H1 (cell line): ENCODE measurements at regions not wholly inside any gene's neighbourhood (a gene's known extent, or its start where the extent isn't known, plus 50 kb on each side); places are given as distances from the start of the nearest gene placed in this dataset.

Experiments
- CTCF ChIA-PET: fragments of 300-600 bp; sonication (Branson Sonifier 250); formaldehyde crosslinking; loops from one replicate; lab custom pipeline; 2021; ENCODE audit not compliant: partially characterized antibody; lab: Charles Lee
- POLR2A ChIA-PET: fragments of 300-600 bp; sonication (Branson Sonifier 250); formaldehyde crosslinking; loops from one replicate; lab custom pipeline; 2021; ENCODE audit warnings: inconsistent platforms; ENCODE audit not compliant: partially characterized antibody; lab: Charles Lee
- DNase-seq, 2 experiments: peaks; one replicate each; pipeline versions ENCODE4 v3.0.0 to v3.0.0-alpha.2; 2010 to 2022; ENCODE audit warnings: low spot score in 2 of 2, low read depth in 1 of 2, mixed read lengths in 1 of 2
- FAIRE-seq: peaks from 2 replicates; lab custom pipeline; 2011; peaks lifted over from hg19 to GRCh38; lab: Jason Lieb, UNC
- H2AFZ ChIP-seq: 2 replicates; pipeline ENCODE4 v1.8.1; 2012; ENCODE audit warnings: low read length, inconsistent platforms
- H2AK5ac ChIP-seq: 2 replicates; pipeline ENCODE4 v1.6.1; 2013; ENCODE audit warnings: low read depth, low read length
- H2BK120ac ChIP-seq: replicated peaks from 2 replicates; pipeline ENCODE3; 2013; ENCODE audit warnings: low read depth, low read length, inconsistent platforms
- H2BK12ac ChIP-seq: 2 replicates; pipeline ENCODE4 v1.6.1; 2013; ENCODE audit warnings: low read depth, low read length
- H2BK15ac ChIP-seq: 2 replicates; pipeline ENCODE4 v1.6.1; 2013; ENCODE audit warnings: low read length
- H2BK20ac ChIP-seq: 2 replicates; pipeline ENCODE4 v1.6.1; 2013; ENCODE audit warnings: low read length
- H2BK5ac ChIP-seq: 2 replicates; pipeline ENCODE4 v1.6.1; 2013; ENCODE audit warnings: low read depth, low read length
- H3K14ac ChIP-seq: 2 replicates; pipeline ENCODE4 v1.6.1; 2013; ENCODE audit warnings: inconsistent platforms; ENCODE audit not compliant: insufficient read length
- H3K18ac ChIP-seq: 2 replicates; pipeline ENCODE4 v1.6.1; 2013; ENCODE audit warnings: low read length; ENCODE audit errors: extremely low read depth
- H3K23ac ChIP-seq: 2 replicates; pipeline ENCODE4 v1.6.1; 2013; ENCODE audit warnings: inconsistent platforms; ENCODE audit not compliant: insufficient read length
- H3K23me2 ChIP-seq: 2 replicates; pipeline ENCODE4 v1.6.1; 2013; ENCODE audit warnings: low read depth, low read length
- H3K27ac ChIP-seq: 2 replicates; pipeline ENCODE4 v1.6.1; 2011; ENCODE audit warnings: low read depth, low read length, inconsistent platforms
- H3K27me3 ChIP-seq, 4 experiments: replicated peaks in 1 of 4; 1 replicate in 1 of 4; 2 replicates in 3 of 4; pipeline versions ENCODE4 v1.6.1 to v1.8.1; 2011 to 2013; ENCODE audit warnings: low read length in 3 of 4, mild to moderate bottlenecking in 3 of 4, inconsistent platforms in 2 of 4, mixed read lengths in 2 of 4, moderate library complexity in 1 of 4; ENCODE audit not compliant: control insufficient read depth in 3 of 4, insufficient read depth in 3 of 4; ENCODE audit errors: extremely low read depth in 1 of 4
- H3K36me3 ChIP-seq, 4 experiments: 2 replicates each; pipeline versions ENCODE4 v1.6.1 to v1.8.1; 2011 to 2013; ENCODE audit warnings: mild to moderate bottlenecking in 4 of 4, low read length in 3 of 4, moderate library complexity in 2 of 4, control low read depth in 1 of 4, inconsistent platforms in 1 of 4; ENCODE audit not compliant: insufficient read depth in 4 of 4, control insufficient read depth in 2 of 4
- H3K4ac ChIP-seq: replicated peaks from 2 replicates; pipeline ENCODE3; 2013; ENCODE audit warnings: low read length, low read depth, mixed read lengths, inconsistent platforms; ENCODE audit not compliant: insufficient read length
- H3K4me1 ChIP-seq, 4 experiments: replicated peaks in 1 of 4; 1 replicate in 1 of 4; 2 replicates in 3 of 4; pipeline versions ENCODE4 v1.6.1 to v1.8.1; 2011 to 2013; ENCODE audit warnings: low read length in 3 of 4, inconsistent platforms in 2 of 4, mixed read lengths in 1 of 4; ENCODE audit not compliant: insufficient read depth in 4 of 4, control insufficient read depth in 3 of 4
- H3K4me2 ChIP-seq, 2 experiments: 2 replicates each; pipeline versions ENCODE4 v1.6.1 to v1.8.1; 2011 to 2013; ENCODE audit warnings: low read depth in 2 of 2, low read length in 2 of 2, control low read depth in 1 of 2, inconsistent platforms in 1 of 2, mild to moderate bottlenecking in 1 of 2; ENCODE audit not compliant: insufficient read depth in 1 of 2
- H3K4me3 ChIP-seq, 4 experiments: fragments of 200-600, 300-600 bp in 1 of 4; sonication (generic), shearing (Covaris generic), sonication (Bioruptor Twin) in 1 of 4; 2 replicates each; pipeline versions ENCODE4 v1.5.1 to v1.8.1; 2011 to 2016; ENCODE audit warnings: low read length in 4 of 4, low read depth in 3 of 4, control low read depth in 2 of 4, inconsistent platforms in 2 of 4, mild to moderate bottlenecking in 2 of 4, mixed read lengths in 1 of 4, moderate library complexity in 1 of 4; ENCODE audit not compliant: insufficient read depth in 2 of 4; ENCODE audit errors: extremely low read depth in 1 of 4
- H3K56ac ChIP-seq: replicated peaks from 2 replicates; pipeline ENCODE3; 2013; ENCODE audit warnings: low read depth, mild to moderate bottlenecking, mixed read lengths, low read length, inconsistent platforms; ENCODE audit not compliant: insufficient read length
- H3K79me1 ChIP-seq: 2 replicates; pipeline ENCODE4 v1.6.1; 2013; ENCODE audit warnings: low read depth, low read length, control low read depth
- H3K79me2 ChIP-seq, 2 experiments: 2 replicates each; pipeline versions ENCODE4 v1.6.1 to v1.8.1; 2012 to 2013; ENCODE audit warnings: low read length in 2 of 2, mild to moderate bottlenecking in 2 of 2, inconsistent platforms in 1 of 2; ENCODE audit not compliant: insufficient read depth in 2 of 2, control insufficient read depth in 1 of 2
- H3K9ac ChIP-seq, 4 experiments: replicated peaks in 1 of 4; 1 replicate in 1 of 4; 2 replicates in 3 of 4; pipeline versions ENCODE4 v1.6.1 to v1.8.1; 2011 to 2013; ENCODE audit warnings: low read depth in 3 of 4, low read length in 3 of 4, control low read depth in 2 of 4, mild to moderate bottlenecking in 2 of 4, moderate library complexity in 2 of 4, inconsistent platforms in 1 of 4; ENCODE audit errors: extremely low read depth in 1 of 4
- H3K9me3 ChIP-seq, 2 experiments: 2 replicates each; pipeline versions ENCODE4 v1.6.1 to v1.8.1; 2012 to 2013; ENCODE audit warnings: mild to moderate bottlenecking in 2 of 2, moderate library complexity in 2 of 2, control low read depth in 1 of 2, inconsistent platforms in 1 of 2, low read depth in 1 of 2, low read length in 1 of 2, mixed read lengths in 1 of 2; ENCODE audit not compliant: insufficient read depth in 2 of 2
- H4K20me1 ChIP-seq, 2 experiments: replicated peaks in 1 of 2; 2 replicates each; pipeline versions ENCODE3 to v1.8.1; 2011 to 2013; ENCODE audit warnings: inconsistent platforms in 2 of 2, low read length in 2 of 2, mild to moderate bottlenecking in 1 of 2; ENCODE audit not compliant: insufficient read depth in 2 of 2, control insufficient read depth in 1 of 2
- H4K5ac ChIP-seq: 2 replicates; pipeline ENCODE4 v1.6.1; 2013; ENCODE audit warnings: low read length, low read depth, mixed read lengths, inconsistent platforms; ENCODE audit not compliant: insufficient read length
- H4K8ac ChIP-seq: 2 replicates; pipeline ENCODE4 v1.8.0; 2013; ENCODE audit warnings: mild to moderate bottlenecking, moderate library complexity, low read length, inconsistent platforms; ENCODE audit not compliant: insufficient read depth; ENCODE audit errors: extremely low read depth
- H4K91ac ChIP-seq: replicated peaks from 2 replicates; pipeline ENCODE3; 2013; ENCODE audit warnings: low read length, mixed read lengths, inconsistent platforms; ENCODE audit not compliant: insufficient read length
- GABPA ChIP-seq: IDR thresholded peaks from 2 replicates; pipeline ENCODE4 v1.6.1; 2011; ENCODE audit warnings: mild to moderate bottlenecking, low read length, moderate library complexity, borderline replicate concordance; ENCODE audit not compliant: insufficient read depth
- POU5F1 ChIP-seq: IDR thresholded peaks from 2 replicates; pipeline ENCODE4 v1.6.1; 2011; ENCODE audit warnings: low read depth, mild to moderate bottlenecking, low read length, moderate library complexity
- RAD21 ChIP-seq, 2 experiments: IDR thresholded peaks in 1 of 2; conservative IDR thresholded peaks in 1 of 2; 2 replicates each; pipeline ENCODE4 v1.6.1; 2011; ENCODE audit warnings: low read depth in 2 of 2, low read length in 2 of 2, improper control_type of control experiment in 1 of 2, inconsistent platforms in 1 of 2, mild to moderate bottlenecking in 1 of 2, moderate library complexity in 1 of 2
- RXRA ChIP-seq: IDR thresholded peaks from 2 replicates; pipeline ENCODE4 v1.6.1; 2011; ENCODE audit warnings: low read depth, mild to moderate bottlenecking, low read length, moderate library complexity; ENCODE audit not compliant: insufficient read depth
- SAP30 ChIP-seq: fragments of 300-600 bp; sonication (generic); IDR thresholded peaks from 2 replicates; pipeline ENCODE4 v1.7.1; 2012; ENCODE audit warnings: low read length, moderate library complexity, mild to moderate bottlenecking, inconsistent platforms; ENCODE audit not compliant: insufficient read depth, insufficient replicate concordance
- SIRT6 ChIP-seq: IDR thresholded peaks from one replicate; pipeline ENCODE4 v1.7.1; 2012; ENCODE audit warnings: low read length, inconsistent platforms
- TEAD4 ChIP-seq: IDR thresholded peaks from 2 replicates; pipeline ENCODE4 v1.6.1; 2012; ENCODE audit warnings: low read depth, low read length, inconsistent platforms, mixed read lengths
- WGBS, 2 experiments: shearing (Covaris generic) in 1 of 2; methylation state at CpG; one replicate each; pipeline versions ENCODE4 v1.1.6 to v1.1.7; 2013 to 2015; ENCODE audit warnings: low lambda C conversion rate in 2 of 2, mixed read lengths in 2 of 2, inconsistent platforms in 1 of 2, low coverage in 1 of 2, missing lambda C conversion rate in 1 of 2; ENCODE audit not compliant: insufficient replicate concordance in 2 of 2, insufficient coverage in 1 of 2, insufficient read length in 1 of 2; ENCODE audit errors: extremely low coverage in 1 of 2, missing lambda C conversion rate in 1 of 2; 5-methylcytosine and 5-hydroxymethylcytosine counted together

GRCh38 chr2:49860834-49861233 lies 706.5 kb upstream of the FSHR start:
- Histone ChIP-seq H3K56ac (no peak overlapping the region), H4K8ac (no peak overlapping the region), H4K20me1 (no peaks in the 10 kb centered on the region), H2AFZ (no peak overlapping the region), H3K9me3 (no peaks in the 10 kb centered on the region), H2AK5ac (no peak overlapping the region), H3K14ac (no peak overlapping the region), H2BK15ac (no peak overlapping the region), H3K36me3 (no peaks in the 10 kb centered on the region), H2BK5ac (no peak overlapping the region), H4K5ac (no peak overlapping the region), H3K27ac (no peak overlapping the region), H3K27me3 (no peaks in the 10 kb centered on the region), H3K23me2 (no peaks in the 10 kb centered on the region), H3K79me1 (no peaks in the 10 kb centered on the region), H3K4me1 (no peaks in the 10 kb centered on the region), H3K18ac (no peak overlapping the region), H4K91ac (no peak overlapping the region), H2BK12ac (no peak overlapping the region), H3K4ac (no peak overlapping the region), H3K4me3 (no peak overlapping the region), H2BK20ac (no peak overlapping the region), H3K23ac (no peak overlapping the region), H3K4me2 (no peak overlapping the region), H2BK120ac (no peak overlapping the region), H3K79me2 (no peaks in the 10 kb centered on the region), H3K9ac (no peak overlapping the region)
- 89 to 100% methylated on average over 1 to 2 of the region's 2 CpGs for WGBS, 2 experiments
- ChIA-PET CTCF (no interaction called here), POLR2A (no interaction called here)
- FAIRE-seq (no peak), DNase-seq (no peak)
- no peak for TF ChIP-seq RAD21 (IDR thresholded peaks at IDR 0.05 in 1 of 2, conservative IDR thresholded peaks at IDR 0.05 in 1 of 2; ENCODE audit: low read depth in 2 of 2, low read length in 2 of 2)
- no peak for TF ChIP-seq SAP30
- TF ChIP-seq RXRA = no peak
- TF ChIP-seq SIRT6 = no peak
- TF ChIP-seq TEAD4 = no peak
- no peak for TF ChIP-seq GABPA
- TF ChIP-seq POU5F1 = no peak
